ENCODE measurements at regions not wholly inside any gene's neighbourhood (a gene's known extent, or its start where the extent isn't known, plus 50 kb on each side); places are given as distances from the start of the nearest gene placed in this dataset.

DNA sequence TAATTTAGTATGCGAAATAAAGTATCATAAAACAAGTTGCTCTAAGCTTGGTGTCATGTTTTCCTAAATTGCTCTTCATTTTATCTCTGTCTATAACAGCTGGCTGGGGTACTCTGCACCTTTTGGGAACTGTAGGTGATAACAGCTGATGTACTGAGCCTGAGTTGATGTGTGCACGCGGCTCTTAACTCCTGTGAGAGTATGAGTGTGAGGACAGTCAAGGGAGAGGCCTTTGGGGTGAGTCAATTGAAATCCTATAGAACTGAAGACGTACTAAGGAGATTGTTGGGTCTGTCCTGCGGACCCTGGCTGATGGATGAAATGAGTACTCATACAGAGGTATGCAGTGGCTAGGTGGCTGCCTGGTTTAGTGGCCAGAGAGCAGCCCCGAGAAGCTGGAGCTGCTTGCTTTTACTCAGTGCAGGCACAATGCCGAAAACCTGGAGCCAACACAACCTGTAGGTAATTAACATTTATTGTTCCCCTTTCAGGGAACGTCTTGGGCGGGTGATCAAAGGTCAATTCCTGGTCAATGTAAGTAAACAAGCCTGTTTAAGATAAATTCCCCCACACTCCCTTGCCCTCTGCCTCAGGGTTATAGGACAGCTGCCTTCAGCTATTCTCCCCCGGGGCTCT is 188.5 kb downstream of the PRDM2 start:
- intact Hi-C loops (cut with micrococcal nuclease): no loop called here
- H3K4me3 ChIP-seq (ENCODE audit: low read length): no peak overlapping the region
- Mint-ChIP-seq H3K9me3 (no peaks in the 10 kb centered on the region), H3K36me3 (peaks cover 6% of the 10 kb centered on the region), H3K27me3 (ENCODE audit: low read depth in 2 of 2) (peaks cover 13 to 33% of the 10 kb centered on the region in 2 donors), H3K4me3 (no peak overlapping the region), H3K4me1 (no peaks in the 10 kb centered on the region), H3K27ac (no peak overlapping the region)
- no peak for DNase-seq
- peaks cover 14% of the 10 kb centered on the region for H3K27me3 ChIP-seq (ENCODE audit: control insufficient read depth, insufficient read depth, low read length)
- 46% methylated on average over 10 of the region's 10 CpGs for WGBS (ENCODE audit: insufficient coverage)
- ATAC-seq: no peak
- H3K9me3 ChIP-seq (ENCODE audit: control insufficient read depth, insufficient read depth, low read length): no peaks in the 10 kb centered on the region
- H3K36me3 ChIP-seq (ENCODE audit: control insufficient read depth, insufficient read depth, low read length): no peaks in the 10 kb centered on the region
- no peaks in the 10 kb centered on the region for H3K4me1 ChIP-seq (ENCODE audit: control insufficient read depth, insufficient read depth, low read length)
- H3K27ac ChIP-seq (ENCODE audit: low read length): no peak overlapping the region
- TF ChIP-seq, protein P1, sequence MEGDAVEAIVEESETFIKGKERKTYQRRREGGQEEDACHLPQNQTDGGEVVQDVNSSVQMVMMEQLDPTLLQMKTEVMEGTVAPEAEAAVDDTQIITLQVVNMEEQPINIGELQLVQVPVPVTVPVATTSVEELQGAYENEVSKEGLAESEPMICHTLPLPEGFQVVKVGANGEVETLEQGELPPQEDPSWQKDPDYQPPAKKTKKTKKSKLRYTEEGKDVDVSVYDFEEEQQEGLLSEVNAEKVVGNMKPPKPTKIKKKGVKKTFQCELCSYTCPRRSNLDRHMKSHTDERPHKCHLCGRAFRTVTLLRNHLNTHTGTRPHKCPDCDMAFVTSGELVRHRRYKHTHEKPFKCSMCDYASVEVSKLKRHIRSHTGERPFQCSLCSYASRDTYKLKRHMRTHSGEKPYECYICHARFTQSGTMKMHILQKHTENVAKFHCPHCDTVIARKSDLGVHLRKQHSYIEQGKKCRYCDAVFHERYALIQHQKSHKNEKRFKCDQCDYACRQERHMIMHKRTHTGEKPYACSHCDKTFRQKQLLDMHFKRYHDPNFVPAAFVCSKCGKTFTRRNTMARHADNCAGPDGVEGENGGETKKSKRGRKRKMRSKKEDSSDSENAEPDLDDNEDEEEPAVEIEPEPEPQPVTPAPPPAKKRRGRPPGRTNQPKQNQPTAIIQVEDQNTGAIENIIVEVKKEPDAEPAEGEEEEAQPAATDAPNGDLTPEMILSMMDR (IDR thresholded peaks at IDR 0.05): no peak

DNA sequence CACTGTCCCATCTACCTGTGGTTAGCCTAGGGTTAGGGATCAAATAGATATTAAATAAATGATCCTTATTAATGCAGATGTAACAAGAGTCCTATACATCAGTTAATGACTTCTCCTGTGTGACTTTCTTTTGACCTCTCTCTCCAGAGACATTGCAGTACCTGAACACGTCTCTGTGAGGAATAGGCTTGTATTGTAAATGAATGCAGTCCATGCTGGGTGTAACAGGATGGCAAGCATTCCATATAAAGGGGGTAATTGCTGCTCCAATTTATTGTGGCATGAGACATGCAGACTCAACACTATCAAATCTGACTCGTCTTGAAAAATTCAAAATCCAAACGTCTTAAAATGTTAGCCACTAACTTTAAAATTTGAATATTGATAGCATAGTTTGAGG is 189.5 kb downstream of the PRDM2 start:
- ATAC-seq (no peak), DNase-seq (no peak)
- H3K27me3 Mint-ChIP-seq (ENCODE audit: low read depth in 2 of 2): peaks cover 23 to 40% of the 10 kb centered on the region in 2 donors
- Histone ChIP-seq H3K36me3 (ENCODE audit: control insufficient read depth, insufficient read depth, low read length) (no peaks in the 10 kb centered on the region), H3K4me3 (ENCODE audit: low read length) (no peak overlapping the region), H3K27ac (ENCODE audit: low read length) (no peak overlapping the region), H3K4me1 (ENCODE audit: control insufficient read depth, insufficient read depth, low read length) (no peaks in the 10 kb centered on the region), H3K27me3 (ENCODE audit: control insufficient read depth, insufficient read depth, low read length) (peaks cover 15% of the 10 kb centered on the region), H3K9me3 (ENCODE audit: control insufficient read depth, insufficient read depth, low read length) (no peaks in the 10 kb centered on the region)
- intact Hi-C loops (cut with micrococcal nuclease): no loop called here
- no peak overlapping the region for H3K4me3 Mint-ChIP-seq
- TF ChIP-seq, protein P1 (IDR thresholded peaks at IDR 0.05): no peak
- no CpG with 5 or more reads among the region's 3 CpGs for WGBS (ENCODE audit: insufficient coverage)
- no peaks in the 10 kb centered on the region for H3K4me1 Mint-ChIP-seq
- H3K36me3 Mint-ChIP-seq: peaks cover 6% of the 10 kb centered on the region
- H3K27ac Mint-ChIP-seq: no peak overlapping the region
- no peaks in the 10 kb centered on the region for H3K9me3 Mint-ChIP-seq

DNA sequence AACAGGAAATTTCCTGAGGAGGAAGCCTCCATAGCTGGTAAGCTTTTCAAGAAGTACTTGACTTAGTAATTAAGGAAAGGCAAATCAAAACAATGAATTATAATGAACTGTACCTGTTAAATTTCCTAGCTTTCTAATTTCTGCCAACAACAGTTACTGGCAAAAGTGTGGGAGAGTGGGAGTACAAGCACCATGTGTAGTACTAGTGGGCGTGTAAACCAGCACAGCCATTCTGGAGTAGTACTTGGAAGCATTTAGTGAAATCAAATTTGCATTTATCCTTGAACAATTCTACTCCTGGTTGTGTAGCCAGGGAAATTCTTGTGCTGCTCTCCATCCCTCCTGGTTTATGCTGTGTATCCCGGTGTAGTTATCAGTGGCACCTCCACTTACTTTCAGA is 190.8 kb downstream of the PRDM2 start:
- no peak overlapping the region for H3K27ac Mint-ChIP-seq
- H3K9me3 Mint-ChIP-seq: no peaks in the 10 kb centered on the region
- Histone ChIP-seq H3K9me3 (ENCODE audit: control insufficient read depth, insufficient read depth, low read length) (no peaks in the 10 kb centered on the region), H3K27ac (ENCODE audit: low read length) (no peak overlapping the region), H3K36me3 (ENCODE audit: control insufficient read depth, insufficient read depth, low read length) (no peaks in the 10 kb centered on the region), H3K4me1 (ENCODE audit: control insufficient read depth, insufficient read depth, low read length) (no peaks in the 10 kb centered on the region), H3K4me3 (ENCODE audit: low read length) (no peak overlapping the region), H3K27me3 (ENCODE audit: control insufficient read depth, insufficient read depth, low read length) (peaks cover 17% of the 10 kb centered on the region)
- TF ChIP-seq, protein P1 (IDR thresholded peaks at IDR 0.05): no peak
- H3K4me1 Mint-ChIP-seq: no peaks in the 10 kb centered on the region
- intact Hi-C loops (cut with micrococcal nuclease): no loop called here
- H3K4me3 Mint-ChIP-seq: no peak overlapping the region
- DNase-seq: no peak
- ATAC-seq: no peak
- H3K36me3 Mint-ChIP-seq: peaks cover 6% of the 10 kb centered on the region
- peaks cover 26 to 40% of the 10 kb centered on the region in 2 donors for H3K27me3 Mint-ChIP-seq (ENCODE audit: low read depth in 2 of 2)
- WGBS (ENCODE audit: insufficient coverage): 89% methylated on average over 2 of the region's 2 CpGs

DNA sequence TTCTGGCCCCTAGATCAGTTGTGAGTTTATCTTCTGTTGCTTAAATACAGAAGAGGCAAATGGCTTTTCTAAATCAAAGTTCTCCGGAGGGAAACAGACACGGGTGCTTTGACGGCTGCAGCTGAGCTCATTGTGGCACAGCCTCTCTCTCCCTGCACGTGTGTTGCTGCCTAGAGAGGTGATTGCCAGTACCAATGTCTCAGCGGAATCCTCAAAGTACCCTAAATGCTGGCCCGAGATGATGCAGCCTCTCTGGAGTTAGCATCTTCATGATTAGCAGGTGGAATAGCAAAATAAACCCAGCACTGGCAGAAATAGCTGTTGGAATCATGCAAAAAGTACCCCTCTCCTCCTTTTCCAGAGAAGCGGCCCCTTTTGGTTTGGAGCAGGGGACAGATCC is 192.2 kb downstream of the PRDM2 start:
- intact Hi-C loops (cut with micrococcal nuclease): no loop called here

More for the DNA sequence above, 192.2 kb downstream of the PRDM2 start:
- no peaks in the 10 kb centered on the region for H3K4me1 Mint-ChIP-seq
- no peak for DNase-seq
- H3K9me3 Mint-ChIP-seq: no peaks in the 10 kb centered on the region
- peaks cover 6% of the 10 kb centered on the region for H3K36me3 Mint-ChIP-seq
- Histone ChIP-seq H3K27me3 (ENCODE audit: control insufficient read depth, insufficient read depth, low read length) (peaks cover 17% of the 10 kb centered on the region), H3K36me3 (ENCODE audit: control insufficient read depth, insufficient read depth, low read length) (no peaks in the 10 kb centered on the region), H3K9me3 (ENCODE audit: control insufficient read depth, insufficient read depth, low read length) (no peaks in the 10 kb centered on the region), H3K4me3 (ENCODE audit: low read length) (no peak overlapping the region), H3K4me1 (ENCODE audit: control insufficient read depth, insufficient read depth, low read length) (no peaks in the 10 kb centered on the region), H3K27ac (ENCODE audit: low read length) (no peak overlapping the region)
- TF ChIP-seq, protein P1 (IDR thresholded peaks at IDR 0.05): no peak
- no peak for ATAC-seq
- H3K4me3 Mint-ChIP-seq: no peak overlapping the region
- peaks cover 24 to 40% of the 10 kb centered on the region in 2 donors for H3K27me3 Mint-ChIP-seq (ENCODE audit: low read depth in 2 of 2)
- H3K27ac Mint-ChIP-seq: no peak overlapping the region
- whole genome bisulfite sequencing (ENCODE audit: insufficient coverage): 7% methylated on average over 7 of the region's 7 CpGs
